Astrocyte of the spinal cord (primary cell): ENCODE measurements at regions not wholly inside any gene's neighbourhood (a gene's known extent, or its start where the extent isn't known, plus 50 kb on each side); places are given as distances from the start of the nearest gene placed in this dataset.

Experiments
- DNase-seq: peaks from one replicate; pipeline ENCODE4 v3.0.0; 2011; ENCODE audit warnings: low read depth, low spot score
- H3K4me3 ChIP-seq: 2 replicates; pipeline ENCODE4 v1.5.1; 2011; ENCODE audit warnings: low read depth, mild to moderate bottlenecking, low read length, moderate library complexity
- CTCF ChIP-seq: IDR thresholded peaks from 2 replicates; pipeline ENCODE4 v1.5.1; 2012; ENCODE audit warnings: low read depth, mild to moderate bottlenecking, low read length, inconsistent platforms
- in situ Hi-C: cut with HindIII; loops from 2 replicates; pipeline ENCODE4 v1.10.0; 2017; ENCODE audit warnings: low sequenced_read_pairs

GRCh38 chr10:58976254-58976653 is 200.2 kb upstream of the PHYHIPL start:
- H3K4me3 ChIP-seq = no peak overlapping the region
- no peak for DNase-seq
- in situ Hi-C loops = no loop called here
- TF ChIP-seq CTCF = no peak

GRCh38 chr10:58979711-58980110 is 196.7 kb upstream of the PHYHIPL start:
- in situ Hi-C loops = no loop called here
- DNase-seq = no peak
- H3K4me3 ChIP-seq = no peak overlapping the region
- no peak for TF ChIP-seq CTCF

- DNase-seq = no peak
- no peak overlapping the region for H3K4me3 ChIP-seq
- in situ Hi-C loops = no loop called here
- TF ChIP-seq CTCF = no peak
Measured at GRCh38 chr10:58980826-58981415, 195.5 kb upstream of the PHYHIPL start.

GRCh38 chr10:58981846-58982245 is 194.6 kb upstream of the PHYHIPL start:
- no peak for TF ChIP-seq CTCF
- no peak for DNase-seq
- in situ Hi-C loops = no loop called here
- no peak overlapping the region for H3K4me3 ChIP-seq

- no peak for TF ChIP-seq CTCF
- no peak for DNase-seq
- in situ Hi-C loops = no loop called here
- H3K4me3 ChIP-seq = no peak overlapping the region
Measured at GRCh38 chr10:58982470-58983239, 193.8 kb upstream of the PHYHIPL start.

GRCh38 chr10:58985216-58985615 is 191.2 kb upstream of the PHYHIPL start:
- no peak overlapping the region for H3K4me3 ChIP-seq
- in situ Hi-C loops = no loop called here
- TF ChIP-seq CTCF = no peak
- no peak for DNase-seq
